HepG2 (cell line): ENCODE measurements at regions not wholly inside any gene's neighbourhood (a gene's known extent, or its start where the extent isn't known, plus 50 kb on each side); places are given as distances from the start of the nearest gene placed in this dataset.

Experiments
- EED ChIP-seq: sonication (generic); formaldehyde crosslinking; IDR thresholded peaks from 2 replicates; pipeline ENCODE4 v1.5.0; 2020; ENCODE audit warnings: mild to moderate bottlenecking, missing genetic modification reagents
- ETV5 ChIP-seq: IDR thresholded peaks from 2 replicates; pipeline ENCODE4 v1.6.1; 2018; ENCODE audit warnings: missing biosample characterization, missing genetic modification reagents, inconsistent platforms, borderline replicate concordance
- FOXA3 ChIP-seq: IDR thresholded peaks from 2 replicates; pipeline ENCODE4 v1.6.1; 2016; ENCODE audit warnings: missing genetic modification reagents, missing compliant biosample characterization
- FOXK1 ChIP-seq: sonication (generic); formaldehyde crosslinking; IDR thresholded peaks from 2 replicates; pipeline ENCODE4 v1.4.0; 2020; ENCODE audit warnings: low read depth, missing genetic modification reagents, borderline replicate concordance
- HOXA5 ChIP-seq: sonication (generic); formaldehyde crosslinking; IDR thresholded peaks from 2 replicates; pipeline ENCODE4 v1.4.0; 2020; ENCODE audit warnings: missing genetic modification reagents
- IRF2 ChIP-seq: IDR thresholded peaks from 2 replicates; pipeline ENCODE4 v1.6.1; 2018; ENCODE audit warnings: missing genetic modification reagents, missing compliant biosample characterization
- ISX ChIP-seq: sonication (generic); formaldehyde crosslinking; conservative IDR thresholded peaks from 2 replicates; pipeline ENCODE4 v1.5.0; 2020; ENCODE audit warnings: missing genetic modification reagents
- KAT8 ChIP-seq: IDR thresholded peaks from 2 replicates; pipeline ENCODE4 v1.6.1; 2016; ENCODE audit warnings: missing genetic modification reagents, missing compliant biosample characterization
- KLF6 ChIP-seq: IDR thresholded peaks from 2 replicates; pipeline ENCODE4 v1.8.0; 2016; ENCODE audit warnings: missing biosample characterization, missing genetic modification reagents
- STAG1 ChIP-seq: sonication (generic); formaldehyde crosslinking; IDR thresholded peaks from 2 replicates; pipeline ENCODE4 v1.4.0; 2020; ENCODE audit warnings: missing genetic modification reagents
- XBP1 ChIP-seq: sonication (generic); formaldehyde crosslinking; IDR thresholded peaks from 2 replicates; pipeline ENCODE4 v1.5.0; 2020; ENCODE audit warnings: missing genetic modification reagents
- ZNF224 ChIP-seq: sonication (generic); formaldehyde crosslinking; IDR thresholded peaks from 2 replicates; pipeline ENCODE4 v1.5.0; 2020; ENCODE audit warnings: mild to moderate bottlenecking, missing genetic modification reagents
- ZNF274 ChIP-seq: sonication (generic); formaldehyde crosslinking; IDR thresholded peaks from 2 replicates; pipeline ENCODE4 v1.5.1; 2020; ENCODE audit warnings: mild to moderate bottlenecking, missing genetic modification reagents
- ZNF335 ChIP-seq: sonication (generic); formaldehyde crosslinking; IDR thresholded peaks from 2 replicates; pipeline ENCODE4 v1.4.0; 2020; ENCODE audit warnings: missing genetic modification reagents
- ZNF343 ChIP-seq: sonication (generic); formaldehyde crosslinking; IDR thresholded peaks from 2 replicates; pipeline ENCODE4 v1.4.0; 2020; ENCODE audit warnings: mild to moderate bottlenecking, missing genetic modification reagents
- ZNF639 ChIP-seq: conservative IDR thresholded peaks from 2 replicates; pipeline ENCODE4 v1.6.1; 2018; ENCODE audit warnings: missing genetic modification reagents
- ZNF776 ChIP-seq: sonication (generic); formaldehyde crosslinking; IDR thresholded peaks from 2 replicates; pipeline ENCODE4 v1.4.0; 2020; ENCODE audit warnings: mild to moderate bottlenecking, missing genetic modification reagents
- ZSCAN30 ChIP-seq: sonication (generic); formaldehyde crosslinking; IDR thresholded peaks from 2 replicates; pipeline ENCODE4 v1.5.0; 2020; ENCODE audit warnings: mild to moderate bottlenecking, missing genetic modification reagents
- TF ChIP-seq, protein P1 (sequence below): sonication (generic); formaldehyde crosslinking; IDR thresholded peaks from 2 replicates; pipeline ENCODE4 v1.4.0; 2020; ENCODE audit warnings: missing genetic modification reagents
- TF ChIP-seq, protein P2 (sequence below): sonication (generic); formaldehyde crosslinking; IDR thresholded peaks from 2 replicates; pipeline ENCODE4 v1.4.0; 2020; ENCODE audit warnings: mild to moderate bottlenecking, missing genetic modification reagents
- TF ChIP-seq, protein P3 (sequence below): sonication (generic); formaldehyde crosslinking; IDR thresholded peaks from 2 replicates; pipeline ENCODE4; 2020; ENCODE audit warnings: missing genetic modification reagents, mild to moderate bottlenecking, borderline replicate concordance

- TF ChIP-seq ZNF639 (no peak), KAT8 (CRISPR knock-in tag) (0 out of 2 replicates have a peak, but pooled peaks have one; percentile 51), FOXK1 (no peak), ZNF224 (CRISPR knock-in tag) (no peak), EED (CRISPR knock-in tag) (no peak), ZNF776 (no peak), HOXA5 (no peak), STAG1 (CRISPR knock-in tag) (no peak), IRF2 (CRISPR knock-in tag) (peak; percentile 47; the same call in 1 of the 2 replicates), ZNF274 (CRISPR knock-in tag) (no peak), ZSCAN30 (CRISPR knock-in tag) (no peak), FOXA3 (peak; percentile 51; the same call in 1 of the 2 replicates), ISX (CRISPR knock-in tag) (no peak), ZNF343 (no peak), ETV5 (CRISPR knock-in tag) (peak; percentile 71; the same call in 1 of the 2 replicates), ZNF335 (CRISPR knock-in tag) (no peak), KLF6 (CRISPR knock-in tag) (no peak), XBP1 (CRISPR knock-in tag) (no peak)
- TF ChIP-seq, protein P1, sequence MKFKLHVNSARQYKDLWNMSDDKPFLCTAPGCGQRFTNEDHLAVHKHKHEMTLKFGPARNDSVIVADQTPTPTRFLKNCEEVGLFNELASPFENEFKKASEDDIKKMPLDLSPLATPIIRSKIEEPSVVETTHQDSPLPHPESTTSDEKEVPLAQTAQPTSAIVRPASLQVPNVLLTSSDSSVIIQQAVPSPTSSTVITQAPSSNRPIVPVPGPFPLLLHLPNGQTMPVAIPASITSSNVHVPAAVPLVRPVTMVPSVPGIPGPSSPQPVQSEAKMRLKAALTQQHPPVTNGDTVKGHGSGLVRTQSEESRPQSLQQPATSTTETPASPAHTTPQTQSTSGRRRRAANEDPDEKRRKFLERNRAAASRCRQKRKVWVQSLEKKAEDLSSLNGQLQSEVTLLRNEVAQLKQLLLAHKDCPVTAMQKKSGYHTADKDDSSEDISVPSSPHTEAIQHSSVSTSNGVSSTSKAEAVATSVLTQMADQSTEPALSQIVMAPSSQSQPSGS (CRISPR knock-in tag): no peak
- TF ChIP-seq, protein P2, sequence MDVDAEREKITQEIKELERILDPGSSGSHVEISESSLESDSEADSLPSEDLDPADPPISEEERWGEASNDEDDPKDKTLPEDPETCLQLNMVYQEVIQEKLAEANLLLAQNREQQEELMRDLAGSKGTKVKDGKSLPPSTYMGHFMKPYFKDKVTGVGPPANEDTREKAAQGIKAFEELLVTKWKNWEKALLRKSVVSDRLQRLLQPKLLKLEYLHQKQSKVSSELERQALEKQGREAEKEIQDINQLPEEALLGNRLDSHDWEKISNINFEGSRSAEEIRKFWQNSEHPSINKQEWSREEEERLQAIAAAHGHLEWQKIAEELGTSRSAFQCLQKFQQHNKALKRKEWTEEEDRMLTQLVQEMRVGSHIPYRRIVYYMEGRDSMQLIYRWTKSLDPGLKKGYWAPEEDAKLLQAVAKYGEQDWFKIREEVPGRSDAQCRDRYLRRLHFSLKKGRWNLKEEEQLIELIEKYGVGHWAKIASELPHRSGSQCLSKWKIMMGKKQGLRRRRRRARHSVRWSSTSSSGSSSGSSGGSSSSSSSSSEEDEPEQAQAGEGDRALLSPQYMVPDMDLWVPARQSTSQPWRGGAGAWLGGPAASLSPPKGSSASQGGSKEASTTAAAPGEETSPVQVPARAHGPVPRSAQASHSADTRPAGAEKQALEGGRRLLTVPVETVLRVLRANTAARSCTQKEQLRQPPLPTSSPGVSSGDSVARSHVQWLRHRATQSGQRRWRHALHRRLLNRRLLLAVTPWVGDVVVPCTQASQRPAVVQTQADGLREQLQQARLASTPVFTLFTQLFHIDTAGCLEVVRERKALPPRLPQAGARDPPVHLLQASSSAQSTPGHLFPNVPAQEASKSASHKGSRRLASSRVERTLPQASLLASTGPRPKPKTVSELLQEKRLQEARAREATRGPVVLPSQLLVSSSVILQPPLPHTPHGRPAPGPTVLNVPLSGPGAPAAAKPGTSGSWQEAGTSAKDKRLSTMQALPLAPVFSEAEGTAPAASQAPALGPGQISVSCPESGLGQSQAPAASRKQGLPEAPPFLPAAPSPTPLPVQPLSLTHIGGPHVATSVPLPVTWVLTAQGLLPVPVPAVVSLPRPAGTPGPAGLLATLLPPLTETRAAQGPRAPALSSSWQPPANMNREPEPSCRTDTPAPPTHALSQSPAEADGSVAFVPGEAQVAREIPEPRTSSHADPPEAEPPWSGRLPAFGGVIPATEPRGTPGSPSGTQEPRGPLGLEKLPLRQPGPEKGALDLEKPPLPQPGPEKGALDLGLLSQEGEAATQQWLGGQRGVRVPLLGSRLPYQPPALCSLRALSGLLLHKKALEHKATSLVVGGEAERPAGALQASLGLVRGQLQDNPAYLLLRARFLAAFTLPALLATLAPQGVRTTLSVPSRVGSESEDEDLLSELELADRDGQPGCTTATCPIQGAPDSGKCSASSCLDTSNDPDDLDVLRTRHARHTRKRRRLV (CRISPR knock-in tag): no peak
- TF ChIP-seq, protein P3, sequence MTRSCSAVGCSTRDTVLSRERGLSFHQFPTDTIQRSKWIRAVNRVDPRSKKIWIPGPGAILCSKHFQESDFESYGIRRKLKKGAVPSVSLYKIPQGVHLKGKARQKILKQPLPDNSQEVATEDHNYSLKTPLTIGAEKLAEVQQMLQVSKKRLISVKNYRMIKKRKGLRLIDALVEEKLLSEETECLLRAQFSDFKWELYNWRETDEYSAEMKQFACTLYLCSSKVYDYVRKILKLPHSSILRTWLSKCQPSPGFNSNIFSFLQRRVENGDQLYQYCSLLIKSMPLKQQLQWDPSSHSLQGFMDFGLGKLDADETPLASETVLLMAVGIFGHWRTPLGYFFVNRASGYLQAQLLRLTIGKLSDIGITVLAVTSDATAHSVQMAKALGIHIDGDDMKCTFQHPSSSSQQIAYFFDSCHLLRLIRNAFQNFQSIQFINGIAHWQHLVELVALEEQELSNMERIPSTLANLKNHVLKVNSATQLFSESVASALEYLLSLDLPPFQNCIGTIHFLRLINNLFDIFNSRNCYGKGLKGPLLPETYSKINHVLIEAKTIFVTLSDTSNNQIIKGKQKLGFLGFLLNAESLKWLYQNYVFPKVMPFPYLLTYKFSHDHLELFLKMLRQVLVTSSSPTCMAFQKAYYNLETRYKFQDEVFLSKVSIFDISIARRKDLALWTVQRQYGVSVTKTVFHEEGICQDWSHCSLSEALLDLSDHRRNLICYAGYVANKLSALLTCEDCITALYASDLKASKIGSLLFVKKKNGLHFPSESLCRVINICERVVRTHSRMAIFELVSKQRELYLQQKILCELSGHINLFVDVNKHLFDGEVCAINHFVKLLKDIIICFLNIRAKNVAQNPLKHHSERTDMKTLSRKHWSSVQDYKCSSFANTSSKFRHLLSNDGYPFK (CRISPR knock-in tag): no peak
These were observed 153.8 kb upstream of the FGGY start (continued) for GRCh38 chr1:59143133-59143487.
